HG02610 (cell line): ENCODE measurements at regions not wholly inside any gene's neighbourhood (a gene's known extent, or its start where the extent isn't known, plus 50 kb on each side); places are given as distances from the start of the nearest gene placed in this dataset.
A peak's percentile ranks its signal among the peaks of the same experiment; 100 is the strongest.

Source experiments
- ATAC-seq: cut with Tn5 transposase; IDR thresholded peaks from one replicate; pipeline ENCODE4 v1.9.1; 2021; ENCODE audit warnings: mild to moderate bottlenecking, moderate library complexity; ENCODE audit not compliant: unreplicated experiment

- ATAC-seq = peak; percentile 38
Observed at GRCh38 chr5:81856948-81857928, 106.3 kb upstream of the SSBP2 start.

GRCh38 chr5:81855591-81855990, 104.7 kb upstream of the SSBP2 start:
- ATAC-seq = no peak

DNA sequence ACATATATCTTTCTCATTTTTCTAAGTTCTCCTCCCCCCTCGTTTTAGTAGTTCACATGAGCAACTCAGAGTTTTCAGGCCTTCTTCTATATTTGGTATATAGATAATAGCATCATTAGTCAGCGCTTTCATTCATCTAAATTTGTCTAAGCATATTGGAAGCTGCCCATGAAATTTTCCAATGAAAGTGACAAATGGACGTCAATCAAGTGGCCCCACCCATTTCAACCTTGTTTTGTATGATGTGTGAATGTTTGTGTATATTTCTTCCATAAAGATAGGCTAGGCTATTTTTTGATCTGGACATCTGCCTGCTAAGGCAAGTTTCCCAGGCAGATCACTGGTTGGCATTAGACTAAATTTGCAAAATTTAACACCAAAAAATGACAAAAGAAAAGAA, 104.0 kb upstream of the SSBP2 start:
- ATAC-seq = no peak

- ATAC-seq = no peak
Observed at GRCh38 chr5:81854485-81854884, 103.6 kb upstream of the SSBP2 start.

DNA sequence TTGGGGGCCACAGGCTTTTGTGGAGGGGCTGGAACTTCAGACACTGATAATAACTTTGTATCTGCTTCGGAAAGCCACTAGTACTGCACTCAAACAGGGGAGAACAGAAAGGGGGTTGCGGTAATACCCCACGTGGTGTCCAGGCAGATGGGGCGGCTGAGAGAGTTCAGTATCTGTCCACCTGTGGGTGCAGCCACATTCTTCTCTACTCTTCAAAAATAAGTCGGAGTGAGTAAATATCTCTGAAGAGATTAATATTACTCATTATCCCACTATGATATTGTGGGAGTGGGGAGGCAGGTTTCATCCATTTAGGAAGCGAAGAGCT, 102.1 kb upstream of the SSBP2 start:
- no peak for ATAC-seq

GRCh38 chr5:81852291-81853029, 101.6 kb upstream of the SSBP2 start:
- ATAC-seq = no peak

- ATAC-seq = peak; percentile 81
Observed at GRCh38 chr5:81851481-81852178, 100.7 kb upstream of the SSBP2 start.

GRCh38 chr5:81850501-81851357, 99.8 kb upstream of the SSBP2 start:
- no peak for ATAC-seq

GRCh38 chr5:81849770-81850367, 99.0 kb upstream of the SSBP2 start:
- no peak for ATAC-seq

DNA sequence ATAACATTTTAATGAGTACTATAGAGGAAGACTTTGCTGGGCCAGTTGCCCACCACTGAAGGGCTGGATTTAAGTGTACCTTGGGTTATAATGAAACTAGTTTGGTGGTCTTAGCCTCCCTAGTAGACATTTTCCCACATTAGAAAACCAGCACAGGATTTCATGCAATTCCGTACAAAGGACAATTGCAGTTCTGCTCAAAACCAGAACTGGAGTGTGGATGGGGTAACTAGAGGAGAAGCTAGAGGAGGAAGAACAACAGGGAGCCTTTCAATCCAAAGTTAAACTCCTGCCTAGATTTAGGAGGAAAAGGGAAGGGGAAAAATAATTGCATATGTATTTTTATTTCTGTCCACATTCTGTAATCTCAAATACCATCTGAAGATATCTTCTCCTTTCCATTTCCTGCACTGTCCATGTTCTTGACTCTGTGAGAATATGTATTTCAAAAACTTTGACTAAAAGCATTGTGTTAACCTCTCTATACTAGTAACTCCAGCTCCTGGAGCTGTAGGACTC, 97.5 kb upstream of the SSBP2 start:
- ATAC-seq = no peak

DNA sequence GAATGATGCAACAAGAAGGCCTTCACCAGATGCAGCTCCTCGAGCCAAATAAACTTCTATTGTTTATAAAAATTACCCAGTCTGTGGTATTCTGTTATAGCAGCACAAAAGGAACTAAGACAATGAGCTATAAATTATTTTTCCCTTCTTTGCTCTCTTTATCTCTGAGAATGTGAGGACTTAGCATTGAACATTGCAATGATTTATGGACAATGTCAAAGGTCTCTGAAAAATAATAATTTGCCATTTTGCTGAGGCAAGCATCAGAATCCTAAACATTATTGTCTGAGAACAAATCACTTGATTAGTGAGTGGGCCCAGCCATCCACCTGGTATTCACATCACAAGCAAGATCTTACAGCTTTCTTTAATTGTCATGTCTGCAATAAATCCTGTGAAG, 95.4 kb upstream of the SSBP2 start:
- ATAC-seq = no peak

DNA sequence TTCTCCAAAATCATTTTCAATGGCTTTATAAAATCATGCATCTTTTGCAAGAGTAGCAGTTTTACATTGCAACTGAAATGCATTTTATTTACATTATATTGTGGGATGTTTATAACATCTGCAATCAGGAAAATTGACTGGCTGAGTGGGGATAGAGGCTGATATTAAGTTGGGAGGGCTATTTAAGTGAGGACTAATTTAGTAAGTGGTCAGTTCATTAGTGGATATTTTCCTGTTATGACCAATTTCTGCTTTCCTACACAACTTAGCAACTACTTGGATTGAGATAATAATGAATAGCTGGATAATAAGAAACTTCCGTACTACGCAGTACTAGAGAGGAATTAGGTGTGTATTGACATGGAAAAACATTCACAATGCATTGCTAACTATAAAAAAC, 92.9 kb upstream of the SSBP2 start:
- no peak for ATAC-seq

GRCh38 chr5:81842795-81843398, 92.0 kb upstream of the SSBP2 start:
- ATAC-seq = no peak

DNA sequence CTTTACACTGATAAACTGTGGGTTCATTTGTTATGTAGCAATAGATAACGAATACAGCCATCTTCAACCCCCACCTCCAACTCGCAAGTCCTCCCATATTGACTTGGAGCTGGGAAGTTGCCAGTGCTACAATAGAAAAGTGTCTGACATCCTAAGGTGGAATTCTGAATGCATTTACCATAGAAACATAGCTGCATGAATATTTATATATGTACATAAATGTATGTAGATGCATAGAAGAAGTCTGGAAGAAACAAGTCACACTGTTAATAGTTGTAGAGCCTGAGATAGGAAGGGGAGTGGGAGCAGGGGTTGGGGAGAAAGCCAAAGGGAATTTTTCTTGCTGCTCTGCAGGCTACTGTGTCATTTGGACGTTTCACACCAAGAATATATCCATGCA, 88.1 kb upstream of the SSBP2 start:
- ATAC-seq = no peak

DNA sequence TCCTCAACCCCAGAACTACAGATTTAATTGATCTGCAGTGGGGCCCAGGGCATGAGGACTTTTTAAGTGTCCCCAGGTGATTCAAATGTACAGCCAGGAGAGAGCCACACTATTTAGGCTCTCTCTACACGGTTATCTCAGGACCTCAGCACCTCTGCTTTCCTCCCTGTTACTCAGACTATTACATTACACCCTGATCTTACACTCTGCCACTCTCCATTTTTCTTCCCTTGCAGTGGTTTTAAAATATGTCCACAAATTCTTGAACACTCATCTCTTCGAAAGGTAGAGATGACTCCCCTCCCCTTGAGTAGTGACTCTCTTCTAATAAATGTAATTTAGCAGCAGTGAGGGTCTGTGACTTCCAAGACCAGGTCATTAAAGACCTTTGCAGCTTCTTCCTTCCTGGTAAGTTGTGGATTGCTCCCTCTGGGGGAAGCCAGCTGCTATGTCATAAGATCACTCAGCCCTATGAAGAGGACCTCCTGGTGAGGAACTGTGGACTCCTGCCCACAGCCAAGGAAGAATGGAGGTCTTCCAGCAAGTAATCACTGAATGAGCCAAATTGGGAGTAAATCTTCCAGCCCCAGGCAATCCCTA, 87.5 kb upstream of the SSBP2 start:
- ATAC-seq = peak; percentile 62

GRCh38 chr5:81837667-81838306, 86.9 kb upstream of the SSBP2 start:
- ATAC-seq = no peak

DNA sequence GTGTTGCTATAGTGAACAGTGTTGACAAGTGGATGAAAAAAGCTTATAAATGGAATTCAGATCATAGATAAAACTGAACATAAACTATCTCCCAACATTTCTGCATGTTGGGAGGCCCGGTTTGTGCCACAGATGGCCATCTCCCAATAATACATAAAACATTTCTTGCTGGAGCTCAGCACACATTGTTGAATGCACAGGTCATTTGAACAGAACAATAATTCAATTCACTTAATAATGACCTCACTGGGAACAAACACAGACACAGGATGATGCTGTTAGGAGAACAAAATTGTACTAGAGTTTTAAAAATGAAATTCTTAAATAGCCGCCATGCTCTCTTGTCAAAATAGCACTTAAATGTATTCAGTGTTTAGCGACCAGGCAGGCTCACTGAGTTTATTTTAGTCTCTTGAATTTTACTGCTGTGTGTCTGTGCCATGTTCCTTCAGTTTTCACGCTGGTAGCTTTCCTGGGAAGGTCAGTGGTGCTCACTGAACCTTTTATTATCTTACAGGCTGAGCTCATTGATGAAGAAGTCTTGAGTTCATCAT, 85.0 kb upstream of the SSBP2 start:
- no peak for ATAC-seq

- ATAC-seq = no peak
Observed at GRCh38 chr5:81834021-81834660, 83.2 kb upstream of the SSBP2 start.
